Upper lobe of left lung (tissue), 4 donors: ENCODE measurements at regions not wholly inside any gene's neighbourhood (a gene's known extent, or its start where the extent isn't known, plus 50 kb on each side); places are given as distances from the start of the nearest gene placed in this dataset.

ENCODE experiments used
- CTCF ChIP-seq, 6 experiments: fragments of 450-650 bp in 4 of 6; fragments of 200-600 bp in 2 of 6; sonication (generic) in 2 of 6; IDR thresholded peaks; one replicate each; pipeline ENCODE4 v1.5.1; 2016 to 2019; ENCODE audit warnings: antibody characterized with exemption in 6 of 6
- POLR2AphosphoS5 ChIP-seq, 2 donors: sonication (generic); formaldehyde crosslinking; IDR thresholded peaks; one replicate each; pipeline ENCODE4 v1.5.1; 2017; ENCODE audit warnings: antibody characterized with exemption in 2 of 2

GRCh38 chr6:149138699-149139294 lies 178.7 kb upstream of the TAB2 start:
- TF ChIP-seq POLR2AphosphoS5 (IDR thresholded peaks at IDR 0.05) (no peak), CTCF (IDR thresholded peaks at IDR 0.05) (no peak)
